Keratinocyte (primary cell): ENCODE measurements at regions not wholly inside any gene's neighbourhood (a gene's known extent, or its start where the extent isn't known, plus 50 kb on each side); places are given as distances from the start of the nearest gene placed in this dataset.

ENCODE experiments used
- DNase-seq: peaks from one replicate; pipeline ENCODE4 v3.0.0-alpha.2; 2011; ENCODE audit warnings: low read depth, missing footprints, low spot score
- FAIRE-seq: peaks from 2 replicates; lab custom pipeline; 2011; peaks lifted over from hg19 to GRCh38; lab: Jason Lieb, UNC
- H2AFZ ChIP-seq: 2 replicates; pipeline ENCODE4 v1.6.0; 2012; ENCODE audit warnings: low read length, control low read depth, inconsistent platforms; ENCODE audit not compliant: control insufficient read depth
- H3K27ac ChIP-seq: 2 replicates; pipeline ENCODE4 v1.5.1; 2011; ENCODE audit warnings: low read length; ENCODE audit not compliant: control insufficient read depth, insufficient read depth
- H3K27me3 ChIP-seq: 3 replicates; pipeline ENCODE4 v1.6.0; 2011; ENCODE audit warnings: low read length; ENCODE audit not compliant: control insufficient read depth, insufficient read depth; ENCODE audit errors: extremely low read depth
- H3K36me3 ChIP-seq, 2 experiments: 2 replicates in 1 of 2; 3 replicates in 1 of 2; pipeline ENCODE4 v1.5.1; 2011; ENCODE audit warnings: low read length in 2 of 2, mild to moderate bottlenecking in 1 of 2; ENCODE audit not compliant: control insufficient read depth in 2 of 2, insufficient read depth in 2 of 2; ENCODE audit errors: extremely low read depth in 1 of 2
- H3K4me1 ChIP-seq: 3 replicates; pipeline ENCODE4 v1.5.1; 2011; ENCODE audit warnings: low read length; ENCODE audit not compliant: control insufficient read depth, insufficient read depth; ENCODE audit errors: extremely low read depth
- H3K4me2 ChIP-seq: 3 replicates; pipeline ENCODE4 v1.6.0; 2011; ENCODE audit warnings: low read depth, low read length; ENCODE audit not compliant: control insufficient read depth, insufficient read depth; ENCODE audit errors: extremely low read depth
- H3K4me3 ChIP-seq, 3 experiments: fragments of 200-600 bp in 1 of 3; sonication (generic) in 1 of 3; 2 replicates in 2 of 3; 3 replicates in 1 of 3; pipeline ENCODE4 v1.5.1; 2011 to 2016; ENCODE audit warnings: low read length in 3 of 3, mild to moderate bottlenecking in 3 of 3, control low read depth in 2 of 3, inconsistent platforms in 1 of 3, low read depth in 1 of 3, mixed read lengths in 1 of 3, mixed run types in 1 of 3, moderate library complexity in 1 of 3; ENCODE audit not compliant: control insufficient read depth in 2 of 3, insufficient read depth in 2 of 3; ENCODE audit errors: extremely low read depth in 1 of 3
- H3K79me2 ChIP-seq: 2 replicates; pipeline ENCODE4 v1.6.0; 2012; ENCODE audit warnings: low read length; ENCODE audit not compliant: control insufficient read depth, insufficient read depth
- H3K9ac ChIP-seq: 3 replicates; pipeline ENCODE4 v1.6.0; 2011; ENCODE audit warnings: low read length; ENCODE audit not compliant: control insufficient read depth, insufficient read depth; ENCODE audit errors: extremely low read depth
- H3K9me1 ChIP-seq: 3 replicates; pipeline ENCODE4 v1.6.0; 2011; ENCODE audit warnings: low read length; ENCODE audit not compliant: control insufficient read depth, insufficient read depth; ENCODE audit errors: extremely low read depth
- H3K9me3 ChIP-seq: 2 replicates; pipeline ENCODE4 v1.5.1; 2012; ENCODE audit warnings: low read depth, low read length; ENCODE audit not compliant: control insufficient read depth
- H4K20me1 ChIP-seq: 3 replicates; pipeline ENCODE4 v1.6.0; 2011; ENCODE audit warnings: low read length; ENCODE audit not compliant: control insufficient read depth, insufficient read depth; ENCODE audit errors: extremely low read depth
- CTCF ChIP-seq, 3 experiments: IDR thresholded peaks in 1 of 3; conservative IDR thresholded peaks in 1 of 3; optimal IDR thresholded peaks in 1 of 3; 2 replicates in 2 of 3; 3 replicates in 1 of 3; pipeline versions ENCODE3 to v1.5.1; 2011; ENCODE audit warnings: low read length in 3 of 3, mild to moderate bottlenecking in 3 of 3, moderate library complexity in 2 of 3, control low read depth in 1 of 3, inconsistent platforms in 1 of 3; ENCODE audit not compliant: insufficient read depth in 2 of 3; ENCODE audit errors: extremely low read depth in 1 of 3
- EZH2 ChIP-seq: IDR thresholded peaks from one replicate; pipeline ENCODE4 v1.6.1; 2012; ENCODE audit warnings: inconsistent platforms, mild to moderate bottlenecking, low read length, moderate library complexity
- dilution Hi-C: fragments of 300-500 bp; cut with MboI; formaldehyde crosslinking; loops from one replicate; pipeline ENCODE4 v1.7.0; 2020; ENCODE audit warnings: low sequenced_read_pairs; ENCODE audit not compliant: extremely low pct_ligation_motif_present

GRCh38 chr13:58907347-58907746 is 1256.4 kb downstream of the DIAPH3 start:
- TF ChIP-seq CTCF (optimal IDR thresholded peaks at IDR 0.05 in 1 of 3, IDR thresholded peaks at IDR 0.05 in 1 of 3, conservative IDR thresholded peaks at IDR 0.05 in 1 of 3; ENCODE audit: extremely low read depth in 1 of 3, insufficient read depth in 2 of 3, low read length in 3 of 3) (no peak), EZH2 (no peak)
- Histone ChIP-seq H3K36me3 (no peaks in the 10 kb centered on the region), H4K20me1 (no peaks in the 10 kb centered on the region), H3K4me3 (no peak overlapping the region), H3K27ac (no peak overlapping the region), H2AFZ (no peak overlapping the region), H3K9ac (no peak overlapping the region), H3K9me1 (no peaks in the 10 kb centered on the region), H3K4me1 (no peaks in the 10 kb centered on the region), H3K27me3 (no peaks in the 10 kb centered on the region), H3K9me3 (peaks cover 5% of the 10 kb centered on the region), H3K79me2 (no peaks in the 10 kb centered on the region), H3K4me2 (no peak overlapping the region)
- DNase-seq (no peak), FAIRE-seq (no peak)
- dilution Hi-C loops = no loop called here

DNA sequence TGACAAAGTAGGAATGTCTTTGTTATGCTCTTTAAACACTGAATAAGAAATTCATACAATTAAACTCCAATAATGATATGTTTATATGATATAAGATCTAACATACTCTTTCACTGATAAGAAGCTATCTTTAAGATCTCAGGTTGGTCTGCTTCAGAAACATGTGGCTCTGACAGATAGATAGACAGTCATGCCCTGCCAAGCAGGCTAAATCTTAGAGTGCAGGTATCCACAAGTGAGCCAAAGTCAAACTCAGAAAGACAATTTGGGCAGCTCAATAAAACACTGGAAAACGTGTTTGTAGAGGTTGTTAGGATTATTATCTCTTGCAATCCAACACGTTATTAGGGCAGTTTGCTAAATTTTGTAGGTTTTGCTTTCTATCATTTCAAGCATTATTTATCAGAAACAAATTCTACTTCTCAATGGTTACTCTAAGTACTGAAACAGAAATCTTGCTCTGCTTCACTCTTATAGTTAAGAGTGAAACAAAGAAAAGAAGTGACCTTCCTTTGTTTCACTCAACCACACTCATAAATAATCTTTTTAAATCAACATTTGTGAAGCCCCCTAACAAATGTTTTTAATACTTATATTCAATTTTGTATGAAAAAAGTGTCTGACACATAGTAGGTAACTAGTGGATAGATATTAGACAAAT is 1255.6 kb downstream of the DIAPH3 start:
- Histone ChIP-seq H3K9me1 (no peaks in the 10 kb centered on the region), H3K36me3 (no peaks in the 10 kb centered on the region), H3K27me3 (no peaks in the 10 kb centered on the region), H3K9me3 (peaks cover 5% of the 10 kb centered on the region), H2AFZ (no peak overlapping the region), H3K4me2 (no peak overlapping the region), H3K27ac (no peak overlapping the region), H3K4me1 (no peaks in the 10 kb centered on the region), H4K20me1 (no peaks in the 10 kb centered on the region), H3K9ac (no peak overlapping the region), H3K4me3 (no peak overlapping the region), H3K79me2 (no peaks in the 10 kb centered on the region)
- DNase-seq = no peak
- TF ChIP-seq CTCF (optimal IDR thresholded peaks at IDR 0.05 in 1 of 3, IDR thresholded peaks at IDR 0.05 in 1 of 3, conservative IDR thresholded peaks at IDR 0.05 in 1 of 3; ENCODE audit: extremely low read depth in 1 of 3, insufficient read depth in 2 of 3, low read length in 3 of 3) (no peak), EZH2 (no peak)
- dilution Hi-C loops = no loop called here
- no peak for FAIRE-seq
